NOMO-1 (cell line): ENCODE measurements at regions not wholly inside any gene's neighbourhood (a gene's known extent, or its start where the extent isn't known, plus 50 kb on each side); places are given as distances from the start of the nearest gene placed in this dataset.

Experiments used
- DNase-seq, 2 experiments: peaks; one replicate each; lab custom pipeline; 2025; ENCODE audit not compliant: unreplicated experiment in 2 of 2; lab: John Stamatoyannopoulos, UW

DNA sequence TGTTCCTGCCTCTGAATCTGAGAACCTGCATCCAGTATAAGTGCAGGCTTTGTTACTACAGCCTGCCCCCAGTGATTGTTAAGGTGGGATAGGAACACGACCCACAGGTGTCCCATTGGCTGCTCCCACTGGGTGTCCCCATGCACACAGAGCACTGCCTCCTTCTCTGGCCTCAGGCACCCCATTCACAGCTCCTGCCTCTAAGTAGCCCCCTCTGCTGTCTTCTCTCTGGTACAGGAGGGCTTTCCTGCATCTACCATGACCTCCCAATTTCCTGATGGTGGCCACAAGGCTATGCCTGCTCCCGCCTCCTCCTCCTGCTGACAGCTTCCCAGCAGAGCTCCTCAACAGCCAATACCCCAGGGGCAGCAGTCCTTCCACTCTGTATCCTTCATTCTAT is 238.6 kb upstream of the TMC3 start:
- DNase-seq = no peak

- no peak for DNase-seq
Observed at GRCh38 chr15:81611679-81612078, 237.7 kb upstream of the TMC3 start.

DNA sequence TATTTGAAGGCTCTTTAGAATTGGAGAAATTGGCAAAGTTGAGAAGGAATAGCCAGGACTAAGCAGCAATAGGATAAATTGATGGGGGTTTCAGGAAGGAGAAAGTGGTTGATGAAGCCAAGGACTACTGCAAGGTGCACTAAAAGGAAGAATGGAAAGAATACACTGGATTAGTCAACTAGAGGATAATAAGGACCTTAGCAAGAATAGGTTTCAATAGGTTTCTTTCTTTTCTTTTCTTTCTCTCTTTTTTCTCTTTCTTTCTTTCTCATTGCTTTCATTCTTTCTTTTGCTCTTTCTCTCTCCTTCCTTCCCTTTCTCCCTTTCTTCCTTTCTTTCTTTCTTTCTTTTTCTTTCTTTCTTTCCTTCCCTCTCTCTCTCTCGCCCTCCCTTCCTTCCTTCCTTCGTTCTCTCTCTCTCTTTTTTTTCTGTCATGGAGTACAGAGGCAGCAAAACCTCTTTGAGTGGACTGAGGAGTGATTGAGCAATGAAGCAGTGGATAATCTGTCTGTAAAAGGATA is 234.4 kb upstream of the TMC3 start:
- DNase-seq = no peak

DNA sequence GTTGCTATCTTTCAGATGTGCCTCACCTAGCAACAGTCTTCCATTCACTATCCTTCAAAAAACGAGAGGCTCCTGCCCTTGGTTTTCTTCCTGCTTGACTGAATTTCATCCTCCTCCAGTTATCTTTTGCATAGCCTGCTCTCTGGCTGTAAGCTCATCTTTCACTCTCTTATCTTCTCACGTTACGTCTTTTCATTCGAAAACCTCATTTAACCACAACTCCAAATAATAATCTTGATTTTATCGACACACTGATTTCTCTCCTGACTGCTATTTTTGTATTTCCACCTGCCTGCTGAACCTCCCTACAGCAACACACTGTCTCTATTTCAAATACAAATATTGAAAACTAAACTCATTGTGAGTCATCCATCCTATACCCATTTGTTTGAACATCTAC is 230.7 kb upstream of the TMC3 start:
- DNase-seq = no peak

DNA sequence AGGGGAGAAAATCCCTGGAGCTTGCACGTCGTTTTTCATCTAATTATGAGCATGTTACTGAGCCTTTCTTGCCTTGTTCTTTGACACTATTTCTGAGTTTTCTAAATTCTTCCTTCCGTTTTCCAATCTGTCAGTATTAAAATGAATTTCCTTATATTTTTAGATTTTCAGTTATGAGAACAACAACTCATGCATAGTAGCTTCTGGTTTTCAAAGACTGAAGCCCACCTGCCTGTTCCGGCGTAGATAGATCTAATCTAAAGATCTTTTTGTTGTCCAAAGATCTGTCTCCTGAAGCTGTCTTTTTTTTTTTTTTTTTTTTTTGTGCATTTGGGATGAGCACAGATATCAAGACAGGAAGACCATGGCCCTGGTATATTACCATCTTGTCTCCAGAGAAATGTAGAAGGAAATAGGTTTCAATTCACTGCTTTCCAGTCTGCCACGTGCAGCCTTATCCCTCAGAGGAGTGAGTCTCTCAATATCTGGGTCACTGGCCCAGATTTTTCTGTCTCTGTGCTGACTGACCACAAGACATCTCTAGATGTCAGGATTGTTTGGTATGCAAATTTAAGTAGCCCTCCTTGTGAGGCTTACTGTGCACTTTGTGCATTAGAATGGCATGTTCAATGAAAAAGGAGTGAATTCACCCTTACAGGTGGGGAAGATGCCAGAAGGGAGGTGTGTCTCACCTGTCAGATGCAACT is 222.3 kb upstream of the TMC3 start:
- peak; percentile 4 to 29 for DNase-seq

- DNase-seq = peak; percentile 11 to 29
Observed at GRCh38 chr15:81595752-81596151, 221.7 kb upstream of the TMC3 start.

GRCh38 chr15:81589671-81590070 is 215.7 kb upstream of the TMC3 start:
- no peak for DNase-seq

DNA sequence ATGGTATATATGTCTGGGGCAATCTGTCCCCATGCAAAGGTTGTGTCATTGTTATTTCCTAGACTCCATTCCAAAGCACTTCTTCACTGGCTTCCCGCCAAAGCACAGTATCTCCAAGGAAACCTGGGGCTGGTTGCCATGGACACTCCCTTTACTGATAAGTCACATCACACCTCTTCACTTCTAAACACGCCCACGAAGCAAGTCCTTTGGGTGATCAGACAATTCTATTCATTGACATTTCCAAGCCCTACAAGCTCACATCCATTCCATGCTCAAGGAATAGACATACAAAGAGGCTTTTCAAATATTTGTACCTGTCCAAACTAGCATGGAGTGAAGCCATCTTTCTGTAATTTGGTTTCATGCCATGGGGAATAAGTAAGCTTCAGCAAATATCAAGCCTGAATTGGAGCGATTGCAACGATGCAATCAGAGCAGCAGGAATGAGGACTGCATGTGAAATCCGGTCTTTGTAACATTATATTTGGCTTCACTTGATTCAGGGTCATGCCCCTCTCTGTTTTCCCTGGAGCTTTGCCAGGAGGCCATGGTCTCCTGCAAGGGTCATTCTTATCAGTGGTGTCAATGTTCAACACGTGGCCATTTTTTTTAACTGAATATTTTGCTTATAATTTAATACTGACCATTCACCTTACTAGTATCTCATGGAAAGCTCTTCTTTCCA is 201.6 kb upstream of the TMC3 start:
- no peak for DNase-seq

- DNase-seq = no peak
Observed at GRCh38 chr15:81573098-81573746, 199.2 kb upstream of the TMC3 start.

DNA sequence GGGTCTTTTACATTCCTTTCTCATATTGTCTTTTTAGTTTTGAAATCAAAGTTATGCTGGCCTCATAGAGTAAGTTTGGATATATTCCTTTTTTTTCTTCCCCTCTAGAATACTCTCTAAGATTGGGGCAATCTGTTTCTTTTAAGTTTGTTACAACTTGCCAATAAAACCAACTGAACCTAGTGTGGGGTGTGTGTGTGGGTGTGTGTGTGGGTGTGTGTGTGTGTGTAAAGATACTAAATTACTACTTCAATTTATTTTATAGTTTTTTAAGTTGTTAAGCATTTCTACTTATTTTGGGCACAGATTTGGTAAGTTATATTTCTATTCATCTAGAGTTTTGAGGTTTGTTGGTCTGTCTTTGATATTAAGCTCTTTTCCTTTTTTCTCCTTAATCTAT is 198.2 kb upstream of the TMC3 start:
- DNase-seq = no peak

- no peak for DNase-seq
Observed at GRCh38 chr15:81569286-81570080, 195.5 kb upstream of the TMC3 start.

DNA sequence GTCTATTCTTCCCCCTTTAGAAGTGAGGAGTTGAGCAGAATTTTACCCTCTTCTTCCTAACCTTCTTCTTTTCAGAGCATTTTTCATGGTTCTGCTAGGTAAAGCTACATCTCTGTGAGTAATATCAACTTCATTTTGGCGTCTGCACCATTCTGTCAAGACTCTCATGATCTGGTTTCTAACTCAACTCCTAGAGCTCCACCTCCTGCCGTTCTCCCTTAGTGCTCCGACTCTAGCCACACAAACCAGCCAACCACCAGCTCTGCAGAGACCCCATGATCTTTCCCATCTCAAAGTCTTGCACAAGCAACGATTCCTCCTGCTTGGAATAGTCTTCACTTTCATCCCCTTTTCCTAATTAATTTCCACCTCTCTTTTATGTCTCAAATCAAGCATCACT is 193.9 kb upstream of the TMC3 start:
- DNase-seq = no peak

DNA sequence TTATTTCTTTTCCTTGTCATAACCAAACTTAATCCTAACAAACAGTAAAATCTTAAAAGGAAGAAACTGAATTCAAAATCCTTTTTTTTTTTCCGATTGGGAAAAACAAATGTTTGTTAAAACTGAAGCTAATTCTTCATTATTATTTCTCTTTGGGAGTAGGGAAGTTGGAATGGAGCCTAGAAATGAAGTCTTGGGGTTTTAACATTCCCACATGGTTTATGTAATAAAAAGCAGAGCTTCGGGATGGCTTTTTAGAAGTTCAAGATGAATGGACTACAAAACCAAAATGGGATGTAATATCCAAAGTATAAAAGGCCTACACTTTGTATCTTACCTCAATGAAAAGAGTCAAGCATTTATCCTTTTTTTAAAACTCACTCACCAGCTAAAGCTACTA is 189.0 kb upstream of the TMC3 start:
- DNase-seq = no peak

- DNase-seq = no peak
Observed at GRCh38 chr15:81560405-81560804, 186.4 kb upstream of the TMC3 start.

DNA sequence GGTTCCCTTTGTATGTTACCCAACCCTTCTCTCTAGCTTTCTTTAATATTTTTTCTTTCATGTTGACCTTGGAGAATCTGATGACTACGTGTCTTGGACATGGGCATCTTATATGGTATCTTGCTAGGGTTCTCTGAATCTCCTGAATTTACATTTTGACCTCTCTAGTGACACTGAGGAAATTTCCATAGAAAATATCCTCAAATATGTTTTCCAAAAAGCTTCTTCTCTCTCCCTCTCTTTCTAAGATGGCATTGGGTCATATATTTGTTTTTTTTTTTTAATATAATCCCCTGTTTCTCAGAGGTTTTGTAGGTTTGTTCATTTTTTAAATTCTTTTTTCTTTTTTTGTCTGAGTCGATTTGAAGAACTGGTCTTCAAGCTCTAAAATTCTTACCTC is 184.0 kb upstream of the TMC3 start:
- no peak for DNase-seq

- no peak for DNase-seq
Observed at GRCh38 chr15:81555346-81555745, 181.3 kb upstream of the TMC3 start.

- no peak for DNase-seq
Observed at GRCh38 chr15:81548365-81549130, 174.5 kb upstream of the TMC3 start.

DNA sequence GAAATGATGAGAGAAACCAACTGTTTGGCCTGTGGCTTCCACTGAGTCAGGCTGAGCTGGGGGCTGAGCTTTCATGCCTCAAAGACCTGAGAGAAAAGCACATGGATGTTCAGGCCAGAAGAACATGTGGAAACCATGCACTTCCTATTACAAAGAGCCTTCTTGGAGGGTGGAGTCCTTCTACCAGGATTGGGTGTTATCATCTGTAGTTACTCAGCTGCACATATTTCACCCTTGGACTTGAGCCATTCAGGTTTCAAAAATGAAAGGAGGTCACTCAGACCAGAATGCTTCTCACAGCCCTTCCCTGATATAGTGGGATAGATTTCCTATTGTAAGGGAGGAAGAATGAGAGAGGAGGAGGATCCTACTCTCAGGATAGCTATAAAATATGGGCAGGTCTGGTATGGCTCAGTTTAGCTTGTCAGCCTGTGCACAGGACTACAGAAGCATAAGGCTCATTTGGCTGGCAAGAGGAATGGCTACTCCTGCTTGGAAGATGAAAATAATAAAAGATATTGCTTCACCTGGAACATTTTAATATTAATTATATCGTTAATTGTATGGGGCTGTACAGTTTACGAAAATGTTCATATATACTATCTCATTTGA is 173.6 kb upstream of the TMC3 start:
- no peak for DNase-seq

GRCh38 chr15:81544385-81544784 is 170.4 kb upstream of the TMC3 start:
- no peak for DNase-seq

DNA sequence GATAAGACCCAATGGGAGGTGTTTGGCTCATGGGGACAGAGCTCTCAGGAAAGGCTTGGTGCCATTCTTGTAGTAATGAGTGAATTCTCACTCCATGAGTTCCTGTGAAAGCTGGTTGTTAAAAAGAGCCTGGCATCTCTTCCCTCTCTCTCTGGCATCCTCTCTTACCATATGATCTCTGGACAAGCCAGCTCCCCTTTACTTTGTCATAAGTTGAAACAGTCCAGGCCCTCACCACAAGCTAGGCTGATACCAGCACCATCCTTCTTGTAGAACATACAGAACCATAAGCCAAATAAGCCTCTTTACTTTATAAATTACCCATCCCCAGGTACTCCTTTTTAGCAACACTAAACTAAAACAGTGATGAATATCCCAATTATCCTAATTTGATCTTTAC is 166.9 kb upstream of the TMC3 start:
- DNase-seq = no peak
